ENCODE measurements at regions not wholly inside any gene's neighbourhood (a gene's known extent, or its start where the extent isn't known, plus 50 kb on each side); places are given as distances from the start of the nearest gene placed in this dataset.

- H3K9me3 ChIP-seq (ENCODE audit: control insufficient read depth, insufficient read depth, low read depth, low read length) = no peaks in the 10 kb centered on the region
- TF ChIP-seq CTCF (tag by site-specific recombination; IDR thresholded peaks at IDR 0.05) (no peak), ZNF777 (tag by site-specific recombination; IDR thresholded peaks at IDR 0.05; ENCODE audit: borderline replicate concordance) (no peak)
- POLR2A ChIA-PET = no interaction called here
- no peaks in the 10 kb centered on the region for H3K4me1 ChIP-seq (ENCODE audit: control insufficient read depth, insufficient read depth, low read length)
- H3K36me3 ChIP-seq (ENCODE audit: control insufficient read depth in 2 of 2, insufficient read depth in 1 of 2, low read length in 2 of 2) = no peaks in the 10 kb centered on the region
- CTCF ChIA-PET = interaction anchor here (0.6 to 1.3 kb wide), 3 partner anchors 16 to 233 kb away, joined by 3 read pairs; no protein-coding TSS in a partner anchor
- H3K4me3 ChIP-seq (ENCODE audit: low read depth, low read length) = no peak overlapping the region
- no peak overlapping the region for H3K27ac ChIP-seq (ENCODE audit: extremely low read depth, low read depth, low read length)
These were observed 1161.2 kb upstream of the SEL1L start for GRCh38 chr14:82694820-82695219.

DNA sequence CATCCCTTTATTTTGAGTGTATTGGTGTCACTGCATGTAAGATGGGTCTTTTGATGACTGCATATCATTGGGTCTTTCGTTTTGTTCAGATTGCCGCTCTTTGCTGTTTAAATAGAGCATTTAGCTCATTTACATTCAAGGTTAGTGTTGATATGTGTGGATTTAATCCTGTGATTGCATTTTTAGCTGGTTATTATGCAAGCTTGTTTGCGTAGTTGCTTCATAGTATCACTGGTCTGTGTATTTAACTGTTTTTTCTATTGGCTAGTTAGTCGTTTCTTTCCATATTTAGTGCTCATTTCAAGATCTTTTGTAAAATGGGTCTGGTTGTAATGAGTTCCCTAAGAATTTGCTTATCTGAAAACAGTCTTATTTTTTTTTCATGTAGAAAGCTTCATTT is 1170.6 kb upstream of the SEL1L start:
- Histone ChIP-seq H3K4me3 (ENCODE audit: low read depth, low read length) (no peak overlapping the region), H3K27ac (ENCODE audit: extremely low read depth, low read depth, low read length) (no peak overlapping the region), H3K4me1 (ENCODE audit: control insufficient read depth, insufficient read depth, low read length) (no peaks in the 10 kb centered on the region), H3K9me3 (ENCODE audit: control insufficient read depth, insufficient read depth, low read depth, low read length) (no peaks in the 10 kb centered on the region), H3K36me3 (ENCODE audit: control insufficient read depth in 2 of 2, insufficient read depth in 1 of 2, low read length in 2 of 2) (no peaks in the 10 kb centered on the region)
- ChIA-PET POLR2A (no interaction called here), CTCF (no interaction called here)
- TF ChIP-seq ZFP41 (tag by site-specific recombination; IDR thresholded peaks at IDR 0.05; ENCODE audit: borderline replicate concordance) (no peak), ZBTB44 (tag by site-specific recombination; IDR thresholded peaks at IDR 0.05) (no peak), ZNF404 (tag by site-specific recombination; IDR thresholded peaks at IDR 0.05) (no peak), ZFP69B (tag by site-specific recombination; IDR thresholded peaks at IDR 0.05) (no peak), ZNF571 (tag by site-specific recombination; IDR thresholded peaks at IDR 0.05) (no peak), SP7 (tag by site-specific recombination; IDR thresholded peaks at IDR 0.05) (no peak), ZNF211 (tag by site-specific recombination; IDR thresholded peaks at IDR 0.05; ENCODE audit: low read depth) (no peak), BCL11A (tag by site-specific recombination; IDR thresholded peaks at IDR 0.05; ENCODE audit: low read depth) (no peak), ZNF366 (tag by site-specific recombination; conservative IDR thresholded peaks at IDR 0.05) (no peak), ZNF324 (tag by site-specific recombination; IDR thresholded peaks at IDR 0.05) (no peak), ZNF175 (tag by site-specific recombination; IDR thresholded peaks at IDR 0.05) (no peak), ZNF274 (IDR thresholded peaks at IDR 0.05; ENCODE audit: low read length) (no peak), ZNF274 (tag by site-specific recombination; IDR thresholded peaks at IDR 0.05; ENCODE audit: borderline replicate concordance) (no peak), ZNF791 (tag by site-specific recombination; IDR thresholded peaks at IDR 0.05) (no peak), ZNF140 (tag by site-specific recombination; IDR thresholded peaks at IDR 0.05) (no peak), ZNF223 (tag by site-specific recombination; IDR thresholded peaks at IDR 0.05) (no peak), PBX3 (CRISPR knock-in tag; IDR thresholded peaks at IDR 0.05) (no peak)

DNA sequence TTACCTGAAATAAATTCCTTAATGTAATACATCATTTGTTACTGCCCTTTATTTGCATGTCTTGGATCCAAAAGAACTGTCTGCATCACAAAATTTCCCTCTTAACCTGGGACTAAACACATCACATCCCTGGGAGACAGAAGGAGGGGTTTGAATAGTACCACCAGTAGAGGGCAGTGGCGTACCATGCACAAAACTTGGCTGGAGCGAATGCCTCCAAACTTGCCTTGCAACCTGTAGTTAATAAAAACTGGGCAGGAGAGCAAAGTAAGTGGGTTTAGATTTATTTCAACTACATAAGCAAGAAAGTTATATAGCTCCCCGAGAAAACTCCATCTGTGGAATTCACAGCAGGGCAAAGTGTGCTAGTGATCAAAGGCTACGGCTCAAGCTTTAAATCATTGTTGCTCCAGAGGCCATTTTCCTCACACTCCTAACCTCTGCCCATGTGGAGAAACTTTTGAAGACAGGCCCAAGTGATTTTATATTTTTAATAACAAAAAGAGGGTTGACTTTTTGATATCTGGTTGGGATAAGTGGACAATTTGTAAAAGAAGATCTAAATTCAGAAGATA is 1176.7 kb upstream of the SEL1L start:
- no peaks in the 10 kb centered on the region for H3K9me3 ChIP-seq (ENCODE audit: control insufficient read depth, insufficient read depth, low read depth, low read length)
- ChIA-PET CTCF (interaction anchor here (0.6 to 0.8 kb wide), 5 partner anchors 16 to 1216 kb away, joined by 3 read pairs; no protein-coding TSS in a partner anchor), POLR2A (no interaction called here)
- TF ChIP-seq ZSCAN30 (tag by site-specific recombination; IDR thresholded peaks at IDR 0.05) (no peak), ZNF654 (tag by site-specific recombination; IDR thresholded peaks at IDR 0.05; ENCODE audit: low read depth) (peak; percentile 68)
- H3K4me3 ChIP-seq (ENCODE audit: low read depth, low read length) = no peak overlapping the region
- no peaks in the 10 kb centered on the region for H3K4me1 ChIP-seq (ENCODE audit: control insufficient read depth, insufficient read depth, low read length)
- no peaks in the 10 kb centered on the region for H3K36me3 ChIP-seq (ENCODE audit: control insufficient read depth in 2 of 2, insufficient read depth in 1 of 2, low read length in 2 of 2)
- no peak overlapping the region for H3K27ac ChIP-seq (ENCODE audit: extremely low read depth, low read depth, low read length)
